SH-SY5Y (cell line): ENCODE measurements at regions not wholly inside any gene's neighbourhood (a gene's known extent, or its start where the extent isn't known, plus 50 kb on each side); places are given as distances from the start of the nearest gene placed in this dataset.

ENCODE experiments used
- GATA2 ChIP-seq: IDR thresholded peaks from 2 replicates; pipeline ENCODE4 v1.6.1; 2011; ENCODE audit warnings: mild to moderate bottlenecking, low read depth, low read length
- GATA3 ChIP-seq: IDR thresholded peaks from 2 replicates; pipeline ENCODE4 v1.6.1; 2011; ENCODE audit warnings: low read depth, mild to moderate bottlenecking, low read length, moderate library complexity

DNA sequence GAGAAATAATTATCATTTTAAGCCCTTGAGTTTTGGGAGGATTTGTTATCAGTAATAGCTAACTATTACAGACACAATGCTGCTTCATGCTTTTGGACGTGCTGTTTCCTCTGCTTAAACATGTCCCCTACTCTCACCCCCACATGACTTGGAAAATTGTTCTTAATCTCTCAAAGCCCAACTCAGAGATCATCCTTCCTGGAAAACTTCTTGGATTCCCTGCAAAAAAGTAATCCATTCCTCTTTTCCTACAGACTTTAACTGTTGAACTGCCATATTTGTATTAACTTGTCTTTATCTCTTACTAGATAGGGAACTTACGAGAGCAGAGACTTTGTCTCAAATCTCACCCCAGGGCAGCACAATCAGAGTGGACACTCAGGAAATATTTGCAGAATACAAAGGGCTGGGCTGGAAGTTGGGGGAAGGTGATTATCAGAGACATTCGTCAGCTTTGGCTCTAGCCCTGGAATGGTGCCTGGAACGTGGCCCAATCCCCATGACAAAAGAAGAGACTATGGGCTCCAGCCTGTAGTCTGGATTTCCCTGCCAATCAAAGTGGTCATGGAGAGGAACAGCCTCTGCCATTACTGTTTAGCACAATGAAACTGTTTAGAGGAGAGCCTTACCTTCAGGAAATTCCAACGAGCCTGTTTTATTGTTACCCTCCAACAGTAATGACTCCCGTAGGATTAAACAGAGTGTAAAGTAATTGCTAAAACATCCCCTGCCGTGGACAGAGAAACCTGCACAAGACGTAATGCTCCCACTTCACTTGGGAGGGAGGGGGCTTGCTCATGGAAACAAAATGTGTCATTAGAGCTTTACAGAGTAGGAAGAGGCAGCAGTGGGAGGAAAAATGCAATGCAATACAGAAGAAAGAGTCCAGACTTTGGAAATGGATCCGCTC, 140.4 kb upstream of the AUTS2 start:
- no peak for TF ChIP-seq GATA3
- no peak for TF ChIP-seq GATA2
